ENCODE measurements at regions not wholly inside any gene's neighbourhood (a gene's known extent, or its start where the extent isn't known, plus 50 kb on each side); places are given as distances from the start of the nearest gene placed in this dataset.

DNA sequence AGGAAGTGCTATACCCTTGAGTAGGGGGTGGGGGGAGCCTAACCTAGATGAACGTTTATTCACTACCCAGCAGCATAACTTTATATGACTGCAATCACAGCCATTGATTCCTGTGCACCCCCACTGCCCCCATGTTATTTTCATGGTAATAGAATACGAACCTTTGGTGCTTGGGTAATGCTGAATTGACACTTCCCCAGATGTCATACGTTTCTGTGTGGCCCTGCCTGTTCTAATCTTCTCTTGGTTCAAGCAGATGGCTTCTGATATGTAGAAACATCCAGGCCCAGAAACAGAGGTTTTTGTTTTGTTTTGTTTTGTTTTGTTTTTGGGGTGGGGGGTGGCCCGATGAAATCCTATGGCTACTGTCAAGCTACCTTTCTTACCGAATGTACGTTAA, 237.9 kb upstream of the TOPAZ1 start:
- Histone ChIP-seq H3K4me3 (replicated peaks; ENCODE audit: low read depth, low read length) (no peak overlapping the region), H3K27me3 (replicated peaks; ENCODE audit: control insufficient read depth, insufficient read depth, low read length) (no peaks in the 10 kb centered on the region; the same call in 1 of the 2 replicates), H3K36me3 (ENCODE audit: control insufficient read depth, insufficient read depth, low read length) (no peaks in the 10 kb centered on the region)
- DNase-seq (ENCODE audit: extremely low read depth, insufficient read length), result no peak
- TF ChIP-seq, protein P1, sequence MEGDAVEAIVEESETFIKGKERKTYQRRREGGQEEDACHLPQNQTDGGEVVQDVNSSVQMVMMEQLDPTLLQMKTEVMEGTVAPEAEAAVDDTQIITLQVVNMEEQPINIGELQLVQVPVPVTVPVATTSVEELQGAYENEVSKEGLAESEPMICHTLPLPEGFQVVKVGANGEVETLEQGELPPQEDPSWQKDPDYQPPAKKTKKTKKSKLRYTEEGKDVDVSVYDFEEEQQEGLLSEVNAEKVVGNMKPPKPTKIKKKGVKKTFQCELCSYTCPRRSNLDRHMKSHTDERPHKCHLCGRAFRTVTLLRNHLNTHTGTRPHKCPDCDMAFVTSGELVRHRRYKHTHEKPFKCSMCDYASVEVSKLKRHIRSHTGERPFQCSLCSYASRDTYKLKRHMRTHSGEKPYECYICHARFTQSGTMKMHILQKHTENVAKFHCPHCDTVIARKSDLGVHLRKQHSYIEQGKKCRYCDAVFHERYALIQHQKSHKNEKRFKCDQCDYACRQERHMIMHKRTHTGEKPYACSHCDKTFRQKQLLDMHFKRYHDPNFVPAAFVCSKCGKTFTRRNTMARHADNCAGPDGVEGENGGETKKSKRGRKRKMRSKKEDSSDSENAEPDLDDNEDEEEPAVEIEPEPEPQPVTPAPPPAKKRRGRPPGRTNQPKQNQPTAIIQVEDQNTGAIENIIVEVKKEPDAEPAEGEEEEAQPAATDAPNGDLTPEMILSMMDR (IDR thresholded peaks at IDR 0.05; ENCODE audit: insufficient read depth, low read length, poor library complexity, severe bottlenecking), result no peak

DNA sequence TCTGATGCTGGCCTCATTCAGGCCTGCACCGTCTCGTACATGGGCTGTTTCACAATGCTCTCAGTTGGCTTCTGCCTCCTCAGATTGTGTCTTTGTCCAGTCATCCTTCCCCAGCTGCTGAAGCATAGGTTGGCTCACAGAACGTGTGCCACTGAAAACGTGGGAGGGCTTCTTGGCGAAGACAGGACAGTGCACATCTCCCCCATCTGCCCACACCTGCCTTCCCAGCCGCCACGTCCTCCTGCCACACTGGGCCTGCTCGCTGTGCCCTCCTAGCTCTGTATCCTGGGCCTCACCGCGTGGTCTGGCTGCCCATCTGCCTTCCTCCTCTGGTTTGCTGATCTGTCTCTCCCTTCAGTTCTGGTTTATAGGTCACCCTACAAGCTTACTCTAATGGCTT, 230.0 kb upstream of the TOPAZ1 start:
- no peak overlapping the region for H3K4me3 ChIP-seq (replicated peaks; ENCODE audit: low read depth, low read length)
- peaks cover 4% of the 10 kb centered on the region for H3K36me3 ChIP-seq (ENCODE audit: control insufficient read depth, insufficient read depth, low read length)
- H3K27me3 ChIP-seq (replicated peaks; ENCODE audit: control insufficient read depth, insufficient read depth, low read length), result no peaks in the 10 kb centered on the region
- DNase-seq (ENCODE audit: extremely low read depth, insufficient read length), result no peak
- TF ChIP-seq, protein P1 (IDR thresholded peaks at IDR 0.05; ENCODE audit: insufficient read depth, low read length, poor library complexity, severe bottlenecking), result no peak

DNA sequence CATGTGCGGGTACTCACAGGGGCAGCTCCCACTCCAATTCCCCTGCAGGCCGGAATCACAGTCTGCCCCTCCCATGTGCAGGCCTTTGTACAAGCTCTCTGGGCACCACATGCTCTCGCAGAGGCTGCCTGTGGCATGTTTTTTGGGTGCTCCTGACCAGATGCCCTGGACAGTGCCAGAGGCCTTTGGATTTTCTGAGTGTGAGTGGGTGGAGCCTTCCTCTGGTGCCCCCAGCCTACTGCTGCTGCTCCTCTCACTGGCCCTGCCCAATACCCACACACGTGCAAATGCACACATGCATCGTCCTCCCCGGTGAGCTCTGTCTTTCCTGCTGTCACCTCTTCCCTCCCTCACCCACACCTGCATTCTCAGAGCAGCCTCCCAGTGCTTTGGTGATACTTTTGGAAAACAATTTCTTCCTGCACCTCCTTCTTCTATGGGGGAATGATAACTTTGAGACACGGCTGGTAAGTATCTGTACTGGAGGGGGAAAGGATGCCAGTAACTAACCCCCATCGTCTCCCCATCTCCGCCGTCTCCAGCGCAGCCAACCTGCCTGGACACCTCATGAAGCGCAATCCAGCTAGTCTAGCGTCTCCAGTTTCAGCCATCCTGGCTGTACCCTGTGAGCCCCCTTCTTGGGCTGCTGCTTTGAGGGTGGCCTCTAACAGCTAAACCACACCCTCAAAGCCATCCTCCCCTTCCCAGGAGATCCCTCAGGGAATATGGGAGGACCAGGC, 229.4 kb upstream of the TOPAZ1 start:
- Histone ChIP-seq H3K36me3 (ENCODE audit: control insufficient read depth, insufficient read depth, low read length) (peaks cover 4% of the 10 kb centered on the region), H3K27me3 (replicated peaks; ENCODE audit: control insufficient read depth, insufficient read depth, low read length) (no peaks in the 10 kb centered on the region), H3K4me3 (replicated peaks; ENCODE audit: low read depth, low read length) (no peak overlapping the region)
- TF ChIP-seq, protein P1 (IDR thresholded peaks at IDR 0.05; ENCODE audit: insufficient read depth, low read length, poor library complexity, severe bottlenecking), result no peak
- no peak for DNase-seq (ENCODE audit: extremely low read depth, insufficient read length)

DNA sequence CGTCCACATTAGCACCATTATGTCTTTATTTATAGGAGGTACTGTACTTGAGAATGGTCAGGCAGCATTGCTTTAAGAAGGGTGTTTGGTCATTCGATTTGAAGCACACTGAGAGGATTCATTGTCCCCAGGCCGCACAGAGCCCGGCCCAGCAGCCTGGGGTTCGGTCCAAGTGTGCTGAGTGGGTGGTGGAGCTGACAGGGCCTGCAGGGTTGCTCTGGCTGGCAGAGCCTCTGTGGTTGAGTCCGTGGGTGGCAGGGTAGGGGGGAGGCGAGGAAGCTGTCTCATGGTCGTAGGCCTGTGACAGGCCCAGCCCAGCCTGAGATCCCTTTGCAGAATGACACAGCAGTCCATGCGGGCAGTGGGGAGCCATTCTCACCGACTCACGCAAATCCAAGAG, 227.7 kb upstream of the TOPAZ1 start:
- Histone ChIP-seq H3K4me3 (replicated peaks; ENCODE audit: low read depth, low read length) (no peak overlapping the region), H3K36me3 (ENCODE audit: control insufficient read depth, insufficient read depth, low read length) (peaks cover 4% of the 10 kb centered on the region), H3K27me3 (replicated peaks; ENCODE audit: control insufficient read depth, insufficient read depth, low read length) (no peaks in the 10 kb centered on the region)
- DNase-seq (ENCODE audit: extremely low read depth, insufficient read length), result no peak
- TF ChIP-seq, protein P1 (IDR thresholded peaks at IDR 0.05; ENCODE audit: insufficient read depth, low read length, poor library complexity, severe bottlenecking), result no peak

DNA sequence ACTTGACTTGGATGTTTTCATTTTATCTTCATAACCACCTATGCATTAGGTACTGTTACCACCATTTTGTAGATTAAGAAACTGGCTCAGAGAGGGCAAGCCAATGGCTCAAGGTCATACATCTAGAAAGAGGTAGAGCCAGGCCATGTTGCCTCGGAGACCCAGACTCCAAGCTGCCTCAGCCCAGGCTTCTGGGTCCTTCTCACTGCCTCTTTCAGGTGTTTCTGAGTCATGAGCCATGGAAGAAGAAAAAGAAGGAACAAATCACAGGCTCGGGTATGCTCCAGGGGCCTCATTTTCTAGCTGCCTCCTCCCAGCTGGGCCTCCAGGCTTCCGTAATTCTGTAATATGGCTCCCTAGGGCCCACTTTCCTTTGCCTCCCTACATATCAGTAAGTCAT, 226.5 kb upstream of the TOPAZ1 start:
- Histone ChIP-seq H3K27me3 (replicated peaks; ENCODE audit: control insufficient read depth, insufficient read depth, low read length) (no peaks in the 10 kb centered on the region), H3K4me3 (replicated peaks; ENCODE audit: low read depth, low read length) (no peak overlapping the region), H3K36me3 (ENCODE audit: control insufficient read depth, insufficient read depth, low read length) (peaks cover 4% of the 10 kb centered on the region)
- TF ChIP-seq, protein P1 (IDR thresholded peaks at IDR 0.05; ENCODE audit: insufficient read depth, low read length, poor library complexity, severe bottlenecking), result no peak
- no peak for DNase-seq (ENCODE audit: extremely low read depth, insufficient read length)
